Keratinocyte (primary cell): ENCODE measurements at regions not wholly inside any gene's neighbourhood (a gene's known extent, or its start where the extent isn't known, plus 50 kb on each side); places are given as distances from the start of the nearest gene placed in this dataset.

ENCODE experiments used
- DNase-seq: peaks from one replicate; pipeline ENCODE4 v3.0.0-alpha.2; 2011; ENCODE audit warnings: low read depth, missing footprints, low spot score
- FAIRE-seq: peaks from 2 replicates; lab custom pipeline; 2011; peaks lifted over from hg19 to GRCh38; lab: Jason Lieb, UNC
- H2AFZ ChIP-seq: 2 replicates; pipeline ENCODE4 v1.6.0; 2012; ENCODE audit warnings: low read length, control low read depth, inconsistent platforms; ENCODE audit not compliant: control insufficient read depth
- H3K27ac ChIP-seq: 2 replicates; pipeline ENCODE4 v1.5.1; 2011; ENCODE audit warnings: low read length; ENCODE audit not compliant: control insufficient read depth, insufficient read depth
- H3K27me3 ChIP-seq: 3 replicates; pipeline ENCODE4 v1.6.0; 2011; ENCODE audit warnings: low read length; ENCODE audit not compliant: control insufficient read depth, insufficient read depth; ENCODE audit errors: extremely low read depth
- H3K36me3 ChIP-seq, 2 experiments: 2 replicates in 1 of 2; 3 replicates in 1 of 2; pipeline ENCODE4 v1.5.1; 2011; ENCODE audit warnings: low read length in 2 of 2, mild to moderate bottlenecking in 1 of 2; ENCODE audit not compliant: control insufficient read depth in 2 of 2, insufficient read depth in 2 of 2; ENCODE audit errors: extremely low read depth in 1 of 2
- H3K4me1 ChIP-seq: 3 replicates; pipeline ENCODE4 v1.5.1; 2011; ENCODE audit warnings: low read length; ENCODE audit not compliant: control insufficient read depth, insufficient read depth; ENCODE audit errors: extremely low read depth
- H3K4me2 ChIP-seq: 3 replicates; pipeline ENCODE4 v1.6.0; 2011; ENCODE audit warnings: low read depth, low read length; ENCODE audit not compliant: control insufficient read depth, insufficient read depth; ENCODE audit errors: extremely low read depth
- H3K4me3 ChIP-seq, 3 experiments: fragments of 200-600 bp in 1 of 3; sonication (generic) in 1 of 3; 2 replicates in 2 of 3; 3 replicates in 1 of 3; pipeline ENCODE4 v1.5.1; 2011 to 2016; ENCODE audit warnings: low read length in 3 of 3, mild to moderate bottlenecking in 3 of 3, control low read depth in 2 of 3, inconsistent platforms in 1 of 3, low read depth in 1 of 3, mixed read lengths in 1 of 3, mixed run types in 1 of 3, moderate library complexity in 1 of 3; ENCODE audit not compliant: control insufficient read depth in 2 of 3, insufficient read depth in 2 of 3; ENCODE audit errors: extremely low read depth in 1 of 3
- H3K79me2 ChIP-seq: 2 replicates; pipeline ENCODE4 v1.6.0; 2012; ENCODE audit warnings: low read length; ENCODE audit not compliant: control insufficient read depth, insufficient read depth
- H3K9ac ChIP-seq: 3 replicates; pipeline ENCODE4 v1.6.0; 2011; ENCODE audit warnings: low read length; ENCODE audit not compliant: control insufficient read depth, insufficient read depth; ENCODE audit errors: extremely low read depth
- H3K9me1 ChIP-seq: 3 replicates; pipeline ENCODE4 v1.6.0; 2011; ENCODE audit warnings: low read length; ENCODE audit not compliant: control insufficient read depth, insufficient read depth; ENCODE audit errors: extremely low read depth
- H3K9me3 ChIP-seq: 2 replicates; pipeline ENCODE4 v1.5.1; 2012; ENCODE audit warnings: low read depth, low read length; ENCODE audit not compliant: control insufficient read depth
- H4K20me1 ChIP-seq: 3 replicates; pipeline ENCODE4 v1.6.0; 2011; ENCODE audit warnings: low read length; ENCODE audit not compliant: control insufficient read depth, insufficient read depth; ENCODE audit errors: extremely low read depth
- EZH2 ChIP-seq: IDR thresholded peaks from one replicate; pipeline ENCODE4 v1.6.1; 2012; ENCODE audit warnings: inconsistent platforms, mild to moderate bottlenecking, low read length, moderate library complexity
- dilution Hi-C: fragments of 300-500 bp; cut with MboI; formaldehyde crosslinking; loops from one replicate; pipeline ENCODE4 v1.7.0; 2020; ENCODE audit warnings: low sequenced_read_pairs; ENCODE audit not compliant: extremely low pct_ligation_motif_present
- TF ChIP-seq, protein P1 (sequence below), 3 experiments: IDR thresholded peaks in 1 of 3; conservative IDR thresholded peaks in 1 of 3; optimal IDR thresholded peaks in 1 of 3; 2 replicates in 2 of 3; 3 replicates in 1 of 3; pipeline versions ENCODE3 to v1.5.1; 2011; ENCODE audit warnings: low read length in 3 of 3, mild to moderate bottlenecking in 3 of 3, moderate library complexity in 2 of 3, control low read depth in 1 of 3, inconsistent platforms in 1 of 3; ENCODE audit not compliant: insufficient read depth in 2 of 3; ENCODE audit errors: extremely low read depth in 1 of 3

- FAIRE-seq: no peak
These were observed 177.9 kb downstream of the MELK start for GRCh38 chr9:36750630-36751029.

GRCh38 chr9:36755019-36755418 is 182.3 kb downstream of the MELK start:
- no peak overlapping the region for H3K27ac ChIP-seq
- no peak overlapping the region for H3K4me2 ChIP-seq
- H3K36me3 ChIP-seq: no peaks in the 10 kb centered on the region
- H3K9me1 ChIP-seq: no peaks in the 10 kb centered on the region
- no peaks in the 10 kb centered on the region for H3K79me2 ChIP-seq
- FAIRE-seq (no peak), DNase-seq (no peak)
- no peaks in the 10 kb centered on the region for H4K20me1 ChIP-seq
- H3K27me3 ChIP-seq: peaks cover 16% of the 10 kb centered on the region
- dilution Hi-C loops: no loop called here
- H3K4me1 ChIP-seq: no peaks in the 10 kb centered on the region
- no peak overlapping the region for H2AFZ ChIP-seq
- H3K4me3 ChIP-seq: no peak overlapping the region
- H3K9ac ChIP-seq: no peak overlapping the region
- no peaks in the 10 kb centered on the region for H3K9me3 ChIP-seq
- TF ChIP-seq, protein P1, sequence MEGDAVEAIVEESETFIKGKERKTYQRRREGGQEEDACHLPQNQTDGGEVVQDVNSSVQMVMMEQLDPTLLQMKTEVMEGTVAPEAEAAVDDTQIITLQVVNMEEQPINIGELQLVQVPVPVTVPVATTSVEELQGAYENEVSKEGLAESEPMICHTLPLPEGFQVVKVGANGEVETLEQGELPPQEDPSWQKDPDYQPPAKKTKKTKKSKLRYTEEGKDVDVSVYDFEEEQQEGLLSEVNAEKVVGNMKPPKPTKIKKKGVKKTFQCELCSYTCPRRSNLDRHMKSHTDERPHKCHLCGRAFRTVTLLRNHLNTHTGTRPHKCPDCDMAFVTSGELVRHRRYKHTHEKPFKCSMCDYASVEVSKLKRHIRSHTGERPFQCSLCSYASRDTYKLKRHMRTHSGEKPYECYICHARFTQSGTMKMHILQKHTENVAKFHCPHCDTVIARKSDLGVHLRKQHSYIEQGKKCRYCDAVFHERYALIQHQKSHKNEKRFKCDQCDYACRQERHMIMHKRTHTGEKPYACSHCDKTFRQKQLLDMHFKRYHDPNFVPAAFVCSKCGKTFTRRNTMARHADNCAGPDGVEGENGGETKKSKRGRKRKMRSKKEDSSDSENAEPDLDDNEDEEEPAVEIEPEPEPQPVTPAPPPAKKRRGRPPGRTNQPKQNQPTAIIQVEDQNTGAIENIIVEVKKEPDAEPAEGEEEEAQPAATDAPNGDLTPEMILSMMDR (optimal IDR thresholded peaks at IDR 0.05 in 1 of 3, IDR thresholded peaks at IDR 0.05 in 1 of 3, conservative IDR thresholded peaks at IDR 0.05 in 1 of 3; ENCODE audit: extremely low read depth in 1 of 3, insufficient read depth in 2 of 3, low read length in 3 of 3): no peak
- TF ChIP-seq EZH2: no peak

More at GRCh38 chr9:36750630-36751029, 177.9 kb downstream of the MELK start:
- dilution Hi-C loops: no loop called here
- no peaks in the 10 kb centered on the region for H3K9me3 ChIP-seq
- H2AFZ ChIP-seq: no peak overlapping the region
- H3K27ac ChIP-seq: no peak overlapping the region
- no peak for TF ChIP-seq EZH2
- TF ChIP-seq, protein P1 (optimal IDR thresholded peaks at IDR 0.05 in 1 of 3, IDR thresholded peaks at IDR 0.05 in 1 of 3, conservative IDR thresholded peaks at IDR 0.05 in 1 of 3; ENCODE audit: extremely low read depth in 1 of 3, insufficient read depth in 2 of 3, low read length in 3 of 3): no peak
- H4K20me1 ChIP-seq: no peaks in the 10 kb centered on the region
- H3K4me2 ChIP-seq: no peak overlapping the region
- no peak overlapping the region for H3K4me3 ChIP-seq
- no peaks in the 10 kb centered on the region for H3K4me1 ChIP-seq
- no peaks in the 10 kb centered on the region for H3K36me3 ChIP-seq
- H3K27me3 ChIP-seq: peaks cover 7% of the 10 kb centered on the region
- no peaks in the 10 kb centered on the region for H3K79me2 ChIP-seq
- H3K9ac ChIP-seq: no peak overlapping the region
- no peak for DNase-seq
- no peaks in the 10 kb centered on the region for H3K9me1 ChIP-seq
